GM12878 (cell line): ENCODE measurements at regions not wholly inside any gene's neighbourhood (a gene's known extent, or its start where the extent isn't known, plus 50 kb on each side); places are given as distances from the start of the nearest gene placed in this dataset.

Source experiments
- ATAC-seq: fragments of 200-7000 bp; cut with Tn5 transposase; 3 replicates; pipeline ENCODE4 v1.9.1; 2020; ENCODE audit warnings: mild to moderate bottlenecking, moderate library complexity
- BruUV-seq: library from RNA; stranded (reverse); fragments of 400-500 nt; replicated peaks from 2 replicates; lab custom pipeline; 2021; lab: Mats Ljungman, UMichigan
- CTCF ChIA-PET: fragments of 300-600 bp; sonication (Branson Sonifier 250); formaldehyde crosslinking; extraction: SDS; loops from one replicate; lab custom pipeline; 2021; ENCODE audit warnings: inconsistent platforms; lab: Yijun Ruan, JAX
- POLR2A ChIA-PET: fragments of 350-600 bp; formaldehyde crosslinking; extraction: SDS; loops from one replicate; lab custom pipeline; 2021; ENCODE audit warnings: inconsistent platforms; lab: Charles Lee
- RAD21 ChIA-PET: fragments of 300-600 bp; sonication (Branson Sonifier 250); formaldehyde crosslinking; loops from one replicate; lab custom pipeline; 2023; ENCODE audit warnings: antibody characterized with exemption; ENCODE audit not compliant: unreplicated experiment; lab: Charles Lee
- SMC1A ChIA-PET: fragments of 300-600 bp; sonication (Branson Sonifier 250); formaldehyde crosslinking; loops from one replicate; lab custom pipeline; 2023; ENCODE audit not compliant: unreplicated experiment, uncharacterized antibody; lab: Charles Lee
- DNase-seq: peaks from one replicate; pipeline ENCODE4 v3.0.0-alpha.2; 2011; ENCODE audit warnings: low read depth, low spot score
- FAIRE-seq: peaks from 3 replicates; lab custom pipeline; 2011; peaks lifted over from hg19 to GRCh38; lab: Jason Lieb, UNC
- H2AFZ ChIP-seq: 2 replicates; pipeline ENCODE4 v1.6.0; 2011; ENCODE audit warnings: low read depth, low read length, control low read depth; ENCODE audit not compliant: control insufficient read depth
- H3K27ac ChIP-seq: 2 replicates; pipeline ENCODE4 v1.5.1; 2011; ENCODE audit warnings: control low read depth; ENCODE audit not compliant: control insufficient read depth, insufficient read depth
- H3K27me3 ChIP-seq, 2 experiments: replicated peaks in 1 of 2; 2 replicates each; pipeline versions ENCODE4 v1.6.0 to v1.6.1; 2011; ENCODE audit warnings: low read length in 1 of 2; ENCODE audit not compliant: control insufficient read depth in 2 of 2, insufficient read depth in 2 of 2
- H3K36me3 ChIP-seq, 2 experiments: 2 replicates each; pipeline ENCODE4 v1.5.1; 2011; ENCODE audit warnings: low read length in 1 of 2; ENCODE audit not compliant: control insufficient read depth in 2 of 2, insufficient read depth in 2 of 2
- H3K4me1 ChIP-seq: 2 replicates; pipeline ENCODE4 v1.6.1; 2011; ENCODE audit warnings: mild to moderate bottlenecking, low read length, moderate library complexity, mixed read lengths; ENCODE audit not compliant: control insufficient read depth, insufficient read depth
- H3K4me2 ChIP-seq: 2 replicates; pipeline ENCODE4 v1.6.0; 2011; ENCODE audit warnings: control low read depth; ENCODE audit not compliant: control insufficient read depth, insufficient read depth
- H3K4me3 ChIP-seq: fragments of 200-600 bp; sonication (generic); 2 replicates; pipeline ENCODE4 v1.5.1; 2016
- H3K79me2 ChIP-seq: 2 replicates; pipeline ENCODE4 v1.6.0; 2011; ENCODE audit warnings: low read length; ENCODE audit not compliant: control insufficient read depth, insufficient read depth
- H3K9ac ChIP-seq: 2 replicates; pipeline ENCODE4 v1.8.0; 2011; ENCODE audit warnings: low read length, control low read depth, mixed read lengths; ENCODE audit not compliant: control insufficient read depth, insufficient read depth
- H3K9me3 ChIP-seq: replicated peaks from 3 replicates; pipeline ENCODE4 v1.5.1; 2011; ENCODE audit warnings: mild to moderate bottlenecking, low read length; ENCODE audit not compliant: control insufficient read depth, insufficient read depth
- H4K20me1 ChIP-seq: 2 replicates; pipeline ENCODE4 v1.6.0; 2011; ENCODE audit not compliant: control insufficient read depth, insufficient read depth
- CBX3 ChIP-seq: fragments of 200-600 bp; sonication (generic); IDR thresholded peaks from 2 replicates; pipeline ENCODE4 v1.6.1; 2016; ENCODE audit warnings: low read depth, borderline replicate concordance
- CHD4 ChIP-seq: fragments of 200-600 bp; sonication (generic); IDR thresholded peaks from 2 replicates; pipeline ENCODE4 v1.6.1; 2016; ENCODE audit warnings: mild to moderate bottlenecking
- FOXM1 ChIP-seq: IDR thresholded peaks from 2 replicates; pipeline ENCODE4 v1.6.1; 2012; ENCODE audit warnings: low read depth, mild to moderate bottlenecking, inconsistent platforms, low read length, moderate library complexity
- GATAD2B ChIP-seq: fragments of 450-650 bp; conservative IDR thresholded peaks from 2 replicates; pipeline ENCODE4 v1.6.1; 2017; ENCODE audit warnings: low read depth, mild to moderate bottlenecking, moderate library complexity
- HDGF ChIP-seq: fragments of 450-650 bp; IDR thresholded peaks from 2 replicates; pipeline ENCODE4 v1.6.1; 2016; ENCODE audit warnings: antibody characterized with exemption
- JUND ChIP-seq: IDR thresholded peaks from 2 replicates; pipeline ENCODE4 v1.6.1; 2012; ENCODE audit warnings: low read depth, mild to moderate bottlenecking, low read length, improper control_type of control experiment, moderate library complexity
- KAT2A ChIP-seq: conservative IDR thresholded peaks from 2 replicates; pipeline ENCODE4 v1.6.1; 2011; ENCODE audit warnings: low read depth, low read length; ENCODE audit not compliant: control insufficient read depth
- MYB ChIP-seq: fragments of 150-350 bp; IDR thresholded peaks from 2 replicates; pipeline ENCODE4 v1.6.1; 2014; ENCODE audit warnings: mild to moderate bottlenecking, low read depth, low read length, borderline replicate concordance
- NFXL1 ChIP-seq: fragments of 450-650 bp; IDR thresholded peaks from 2 replicates; pipeline ENCODE4 v1.6.1; 2017; ENCODE audit warnings: antibody characterized with exemption, mild to moderate bottlenecking, borderline replicate concordance
- NR2C2 ChIP-seq: IDR thresholded peaks from 2 replicates; pipeline ENCODE4 v1.6.1; 2011; ENCODE audit warnings: borderline replicate concordance, low read depth; ENCODE audit not compliant: control insufficient read depth, insufficient read length
- RAD21 ChIP-seq: IDR thresholded peaks from 2 replicates; pipeline ENCODE4 v1.6.1; 2011; ENCODE audit warnings: mild to moderate bottlenecking, low read depth, low read length, moderate library complexity; ENCODE audit not compliant: insufficient read depth
- RBBP5 ChIP-seq: fragments of 200-600 bp; sonication (generic); conservative IDR thresholded peaks from 2 replicates; pipeline ENCODE4 v1.6.1; 2016
- RFX5 ChIP-seq: IDR thresholded peaks from 2 replicates; pipeline ENCODE4 v1.6.1; 2011; ENCODE audit warnings: low read depth, low read length, improper control_type of control experiment
- TCF7 ChIP-seq: IDR thresholded peaks from 2 replicates; pipeline ENCODE4 v1.6.1; 2014; ENCODE audit warnings: antibody characterized with exemption, borderline replicate concordance
- ZNF622 ChIP-seq: fragments of 450-650 bp; IDR thresholded peaks from 2 replicates; pipeline ENCODE4 v1.6.1; 2017; ENCODE audit warnings: mild to moderate bottlenecking, inconsistent platforms
- WGBS: methylation state at CpG from one replicate; pipeline ENCODE4 v1.1.6; 2016; ENCODE audit warnings: low lambda C conversion rate; ENCODE audit not compliant: insufficient replicate concordance, insufficient coverage; ENCODE audit errors: missing lambda C conversion rate; 5-methylcytosine and 5-hydroxymethylcytosine counted together
- in situ Hi-C: fragments of 300-500 bp; cut with MboI; formaldehyde crosslinking; loops from 9 replicates; pipeline ENCODE4 v1.14.3; 2018; ENCODE audit warnings: mixed read lengths
- intact Hi-C: fragments of 100-400 bp; cut with micrococcal nuclease; formaldehyde crosslinking; loops from one replicate; pipeline ENCODE4 v1.14.2; 2022; ENCODE audit not compliant: unreplicated experiment
- TF ChIP-seq, protein P1 (sequence below): fragments of 450-650 bp; IDR thresholded peaks from 2 replicates; pipeline ENCODE4 v1.6.1; 2017; ENCODE audit warnings: borderline replicate concordance
- TF ChIP-seq, protein P2 (sequence below): IDR thresholded peaks from 2 replicates; pipeline ENCODE4 v1.6.1; 2012; ENCODE audit warnings: low read depth, low read length, improper control_type of control experiment

DNA sequence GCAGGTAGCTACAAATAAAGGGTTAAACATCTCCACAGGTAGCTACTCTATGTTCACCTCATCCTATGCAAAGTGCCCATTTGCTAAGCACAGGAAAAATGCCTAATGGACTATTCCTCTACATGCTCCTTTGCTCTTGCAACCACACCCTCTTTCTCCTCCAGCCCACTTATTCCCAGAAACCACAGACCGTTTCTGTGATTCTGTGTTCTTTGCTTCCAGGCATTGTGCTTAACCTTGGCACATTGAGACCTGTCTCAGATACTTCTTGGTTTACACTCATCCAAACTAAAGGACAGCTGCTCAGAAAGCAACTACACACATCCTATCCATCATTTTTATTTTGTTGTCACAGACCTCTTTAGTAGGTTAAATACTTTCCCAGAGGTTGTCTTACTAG is 785.0 kb upstream of the MIR17HG start:
- no peaks in the 10 kb centered on the region for H3K79me2 ChIP-seq
- no peak overlapping the region for H3K9ac ChIP-seq
- H3K4me3 ChIP-seq = no peak overlapping the region
- DNase-seq (no peak), FAIRE-seq (no peak), ATAC-seq (no peak)
- H3K27me3 ChIP-seq = no peaks in the 10 kb centered on the region
- TF ChIP-seq RAD21 = no peak
- TF ChIP-seq, protein P1, sequence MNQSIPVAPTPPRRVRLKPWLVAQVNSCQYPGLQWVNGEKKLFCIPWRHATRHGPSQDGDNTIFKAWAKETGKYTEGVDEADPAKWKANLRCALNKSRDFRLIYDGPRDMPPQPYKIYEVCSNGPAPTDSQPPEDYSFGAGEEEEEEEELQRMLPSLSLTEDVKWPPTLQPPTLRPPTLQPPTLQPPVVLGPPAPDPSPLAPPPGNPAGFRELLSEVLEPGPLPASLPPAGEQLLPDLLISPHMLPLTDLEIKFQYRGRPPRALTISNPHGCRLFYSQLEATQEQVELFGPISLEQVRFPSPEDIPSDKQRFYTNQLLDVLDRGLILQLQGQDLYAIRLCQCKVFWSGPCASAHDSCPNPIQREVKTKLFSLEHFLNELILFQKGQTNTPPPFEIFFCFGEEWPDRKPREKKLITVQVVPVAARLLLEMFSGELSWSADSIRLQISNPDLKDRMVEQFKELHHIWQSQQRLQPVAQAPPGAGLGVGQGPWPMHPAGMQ = no peak
- TF ChIP-seq GATAD2B = no peak
- no peak for TF ChIP-seq JUND
- TF ChIP-seq KAT2A = no peak
- TF ChIP-seq RBBP5 = no peak
- TF ChIP-seq, protein P2, sequence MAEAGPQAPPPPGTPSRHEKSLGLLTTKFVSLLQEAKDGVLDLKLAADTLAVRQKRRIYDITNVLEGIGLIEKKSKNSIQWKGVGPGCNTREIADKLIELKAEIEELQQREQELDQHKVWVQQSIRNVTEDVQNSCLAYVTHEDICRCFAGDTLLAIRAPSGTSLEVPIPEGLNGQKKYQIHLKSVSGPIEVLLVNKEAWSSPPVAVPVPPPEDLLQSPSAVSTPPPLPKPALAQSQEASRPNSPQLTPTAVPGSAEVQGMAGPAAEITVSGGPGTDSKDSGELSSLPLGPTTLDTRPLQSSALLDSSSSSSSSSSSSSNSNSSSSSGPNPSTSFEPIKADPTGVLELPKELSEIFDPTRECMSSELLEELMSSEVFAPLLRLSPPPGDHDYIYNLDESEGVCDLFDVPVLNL = no peak
- TF ChIP-seq NR2C2 = no peak
- TF ChIP-seq RFX5 = no peak
- TF ChIP-seq ZNF622 = no peak
- TF ChIP-seq TCF7 = no peak
- no peak for TF ChIP-seq FOXM1
- TF ChIP-seq CBX3 = no peak
- TF ChIP-seq MYB = no peak
- no peak for TF ChIP-seq HDGF
- TF ChIP-seq CHD4 = no peak
- no peak for TF ChIP-seq NFXL1
- H2AFZ ChIP-seq = no peak overlapping the region
- 0% methylated on average over 1 of the region's 1 CpG for WGBS
- ChIA-PET RAD21 (no interaction called here), CTCF (no interaction called here), SMC1A (no interaction called here), POLR2A (no interaction called here)
- H3K9me3 ChIP-seq = no peaks in the 10 kb centered on the region
- no peak overlapping the region for H3K4me2 ChIP-seq
- intact Hi-C loops = no loop called here
- no TSS peak for BruUV-seq
- H3K4me1 ChIP-seq = no peaks in the 10 kb centered on the region
- no peaks in the 10 kb centered on the region for H4K20me1 ChIP-seq
- no peak overlapping the region for H3K27ac ChIP-seq
- in situ Hi-C loops = no loop called here
- no peaks in the 10 kb centered on the region for H3K36me3 ChIP-seq
